Activated naive CD8-positive, alpha-beta T cell treated with anti-CD3 and anti-CD28 coated beads, Interleukin-2, amount 10 ng/mL, durations not matched to agents 7 days and 5 days (primary cell): ENCODE measurements at regions not wholly inside any gene's neighbourhood (a gene's known extent, or its start where the extent isn't known, plus 50 kb on each side); places are given as distances from the start of the nearest gene placed in this dataset.

Source experiments
- ATAC-seq: fragments of 150-1000 bp; cut with Tn5 transposase; one replicate; pipeline ENCODE4 v1.10.0; 2021; ENCODE audit warnings: low read depth, moderate library complexity
- POLR2A ChIA-PET: fragments of 350-600 bp; sonication (Branson Sonifier 250); formaldehyde crosslinking; loops from one replicate; lab custom pipeline; 2021; ENCODE audit warnings: antibody characterized with exemption; lab: Charles Lee
- DNase-seq: peaks from one replicate; pipeline ENCODE4 v3.0.0; 2021
- H3K27ac Mint-ChIP-seq: one replicate; pipeline ENCODE4 v1.8.0; 2022; ENCODE audit warnings: mild to moderate bottlenecking, mixed read lengths
- H3K27me3 Mint-ChIP-seq: one replicate; pipeline ENCODE4 v1.8.0; 2022; ENCODE audit warnings: mild to moderate bottlenecking, moderate library complexity, mixed read lengths
- H3K36me3 Mint-ChIP-seq: one replicate; pipeline ENCODE4 v1.8.0; 2021; ENCODE audit warnings: mild to moderate bottlenecking, mixed read lengths
- H3K4me1 Mint-ChIP-seq: one replicate; pipeline ENCODE4 v1.8.0; 2021; ENCODE audit warnings: mixed read lengths
- H3K4me3 Mint-ChIP-seq: one replicate; pipeline ENCODE4 v1.8.0; 2022; ENCODE audit warnings: mild to moderate bottlenecking, moderate library complexity, mixed read lengths
- H3K9me3 Mint-ChIP-seq: one replicate; pipeline ENCODE4 v1.8.0; 2021; ENCODE audit warnings: mixed read lengths

DNA sequence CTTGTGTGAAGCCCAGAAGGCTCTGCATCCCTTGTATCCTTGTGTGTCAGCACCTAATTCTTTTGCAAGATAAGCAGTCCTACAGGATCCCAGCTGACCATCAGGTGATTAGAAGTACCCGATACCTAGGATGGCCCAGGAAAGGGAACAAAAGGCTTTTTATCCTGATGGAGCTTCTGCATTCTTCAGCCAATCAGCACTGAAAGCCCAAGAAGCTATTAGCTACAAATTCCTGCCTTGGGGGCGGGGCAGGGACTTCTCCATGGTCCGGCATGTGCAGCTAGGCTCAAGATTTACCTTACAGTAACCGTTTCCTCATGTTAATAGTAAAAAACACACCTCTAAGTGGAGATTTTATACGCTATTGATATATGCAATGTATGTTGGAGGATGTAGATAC, 264.6 kb upstream of the THUMPD2 start:
- ATAC-seq = no peak

DNA sequence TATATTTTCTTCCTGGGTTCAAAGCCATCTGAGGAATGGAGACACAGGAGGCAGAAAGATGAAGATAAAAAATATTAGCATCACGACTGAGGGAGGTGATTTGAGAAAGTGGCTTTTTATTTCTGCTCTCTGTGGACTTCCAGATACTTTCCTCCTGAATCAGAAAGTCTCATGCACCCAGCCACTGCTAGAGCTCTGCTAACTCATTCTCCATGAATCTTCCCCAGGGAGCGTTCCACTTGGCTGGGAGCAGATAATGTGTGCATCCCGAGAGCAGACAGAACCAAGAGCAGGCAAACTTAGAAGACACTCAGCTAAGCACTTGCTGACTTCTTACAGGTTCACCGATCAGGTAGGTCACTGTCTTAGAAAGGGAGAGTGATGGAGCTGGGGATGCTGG, 264.1 kb upstream of the THUMPD2 start:
- H3K4me3 Mint-ChIP-seq = no peak overlapping the region
- H3K36me3 Mint-ChIP-seq = no peaks in the 10 kb centered on the region
- H3K9me3 Mint-ChIP-seq = no peaks in the 10 kb centered on the region
- no peak for ATAC-seq
- H3K27me3 Mint-ChIP-seq = no peaks in the 10 kb centered on the region
- POLR2A ChIA-PET = no interaction called here
- H3K4me1 Mint-ChIP-seq = no peaks in the 10 kb centered on the region
- no peak overlapping the region for H3K27ac Mint-ChIP-seq
- no peak for DNase-seq

More for the DNA sequence above, 264.6 kb upstream of the THUMPD2 start:
- Mint-ChIP-seq H3K27me3 (no peaks in the 10 kb centered on the region), H3K4me1 (no peaks in the 10 kb centered on the region), H3K4me3 (no peak overlapping the region), H3K9me3 (no peaks in the 10 kb centered on the region), H3K27ac (no peak overlapping the region), H3K36me3 (no peaks in the 10 kb centered on the region)
- POLR2A ChIA-PET = no interaction called here
- DNase-seq = no peak

DNA sequence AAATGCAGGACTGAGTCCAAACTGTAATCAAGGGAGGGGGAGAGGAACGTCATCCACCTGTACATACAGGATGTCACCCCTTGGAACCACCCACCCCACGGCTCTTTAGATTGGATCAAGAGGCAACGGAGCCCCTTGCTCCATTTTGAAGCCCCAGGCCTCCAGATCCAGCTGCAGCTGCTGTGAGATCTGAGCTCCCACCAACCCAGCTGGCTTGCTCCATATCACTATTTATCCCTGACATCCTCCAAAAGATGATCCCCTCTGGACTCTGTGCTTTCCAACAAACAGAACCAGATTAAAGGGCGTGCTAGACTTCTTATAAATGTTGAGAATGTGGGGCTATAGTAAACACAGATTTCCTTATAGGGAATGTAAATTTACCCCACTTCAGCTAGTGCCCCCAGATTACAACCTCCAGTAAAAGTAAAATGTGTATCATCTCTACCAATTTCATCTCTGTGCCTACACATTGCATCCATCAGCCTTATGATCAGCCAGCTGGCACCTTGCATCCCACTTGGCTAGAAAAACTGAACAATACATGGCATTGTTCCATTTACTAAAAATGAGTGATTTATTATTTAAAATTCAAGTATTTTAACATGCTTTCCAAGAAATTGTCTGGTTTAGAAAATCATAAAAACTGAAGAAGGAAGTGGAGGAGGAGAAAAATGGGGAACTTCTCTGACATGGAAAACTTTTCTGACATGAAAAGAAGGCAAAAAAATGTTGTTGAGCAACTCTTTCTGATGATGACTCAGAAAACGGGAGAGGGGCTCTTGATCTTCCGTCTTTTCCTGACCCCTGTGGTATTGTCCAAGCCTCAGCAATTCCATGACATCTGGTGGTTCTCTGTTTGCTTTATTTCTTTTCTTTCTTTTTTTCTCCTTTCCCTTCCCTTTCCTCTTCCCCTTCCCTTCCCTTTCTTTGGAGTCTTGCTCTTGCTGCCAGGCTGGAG, 262.6 kb upstream of the THUMPD2 start:
- Mint-ChIP-seq H3K4me1 (no peaks in the 10 kb centered on the region), H3K4me3 (no peak overlapping the region), H3K27me3 (no peaks in the 10 kb centered on the region), H3K36me3 (no peaks in the 10 kb centered on the region), H3K27ac (no peak overlapping the region), H3K9me3 (no peaks in the 10 kb centered on the region)
- DNase-seq = no peak
- POLR2A ChIA-PET = no interaction called here
- no peak for ATAC-seq

DNA sequence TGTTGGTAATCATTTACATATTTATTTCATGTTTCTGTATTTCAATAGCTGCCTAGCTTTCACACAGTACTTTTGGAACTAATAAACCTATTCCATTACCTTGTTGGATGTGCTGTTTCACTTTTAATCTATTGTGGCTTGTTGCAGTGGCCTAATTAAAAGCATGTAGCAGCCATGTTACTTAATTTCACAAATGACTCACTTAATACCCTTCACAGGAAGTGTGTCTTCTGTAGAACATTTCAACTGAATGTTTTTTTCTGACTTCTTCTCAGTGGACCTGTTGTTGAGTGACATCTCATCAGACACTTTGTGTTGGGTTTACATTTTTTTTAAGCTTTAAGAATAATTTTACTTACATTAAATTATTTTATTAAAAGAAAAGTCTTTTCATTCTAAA, 260.5 kb upstream of the THUMPD2 start:
- Mint-ChIP-seq H3K27me3 (no peaks in the 10 kb centered on the region), H3K4me1 (no peaks in the 10 kb centered on the region), H3K9me3 (no peaks in the 10 kb centered on the region), H3K27ac (no peak overlapping the region), H3K4me3 (no peak overlapping the region), H3K36me3 (no peaks in the 10 kb centered on the region)
- POLR2A ChIA-PET = no interaction called here
- ATAC-seq = no peak
- no peak for DNase-seq

DNA sequence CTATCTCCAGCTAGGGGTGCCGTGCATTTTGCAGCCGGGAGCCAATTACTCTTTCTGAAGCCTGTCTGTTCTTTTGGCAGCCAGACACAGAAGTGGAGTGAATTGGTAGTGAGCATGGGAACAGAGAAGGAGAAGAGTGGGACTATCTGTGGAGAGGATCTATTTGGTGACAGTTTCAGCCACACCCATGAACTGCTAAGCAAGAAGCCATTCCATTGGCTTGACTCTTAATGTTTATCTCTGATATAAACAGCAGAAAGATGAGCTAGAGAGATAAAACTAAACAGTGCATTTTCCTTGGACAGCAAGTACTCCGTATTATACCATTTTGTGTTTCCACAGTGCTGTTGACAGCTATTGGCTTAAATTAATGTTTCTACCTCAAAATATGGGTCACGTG, 259.6 kb upstream of the THUMPD2 start:
- H3K9me3 Mint-ChIP-seq = no peaks in the 10 kb centered on the region
- H3K36me3 Mint-ChIP-seq = no peaks in the 10 kb centered on the region
- DNase-seq = no peak
- H3K4me1 Mint-ChIP-seq = no peaks in the 10 kb centered on the region
- no peak overlapping the region for H3K27ac Mint-ChIP-seq
- no peak overlapping the region for H3K4me3 Mint-ChIP-seq
- ATAC-seq = no peak
- no peaks in the 10 kb centered on the region for H3K27me3 Mint-ChIP-seq
- POLR2A ChIA-PET = no interaction called here

DNA sequence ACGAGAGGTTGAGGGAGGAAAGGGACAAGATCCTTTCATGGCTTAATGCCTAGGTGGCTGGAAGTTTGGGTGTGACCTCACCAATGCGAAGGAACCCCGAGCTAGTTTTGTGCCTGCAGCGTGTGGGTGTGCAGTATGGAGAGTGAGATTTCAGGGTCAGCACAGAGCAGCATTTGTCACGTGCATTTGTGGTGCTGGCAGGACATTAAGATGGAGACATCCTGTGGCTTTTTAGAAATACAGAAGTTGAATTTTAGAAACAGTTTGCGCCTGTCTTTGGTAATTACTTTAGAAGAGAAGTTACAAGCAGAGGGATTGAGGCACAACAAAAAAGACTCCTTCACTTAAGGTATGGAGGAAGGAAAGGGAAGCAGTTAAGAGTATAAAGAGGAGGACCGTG, 258.2 kb upstream of the THUMPD2 start:
- no peak for DNase-seq
- no peaks in the 10 kb centered on the region for H3K9me3 Mint-ChIP-seq
- no peak overlapping the region for H3K4me3 Mint-ChIP-seq
- ATAC-seq = no peak
- H3K4me1 Mint-ChIP-seq = no peaks in the 10 kb centered on the region
- H3K27me3 Mint-ChIP-seq = no peaks in the 10 kb centered on the region
- H3K27ac Mint-ChIP-seq = no peak overlapping the region
- POLR2A ChIA-PET = no interaction called here
- peaks cover 1% of the 10 kb centered on the region for H3K36me3 Mint-ChIP-seq

DNA sequence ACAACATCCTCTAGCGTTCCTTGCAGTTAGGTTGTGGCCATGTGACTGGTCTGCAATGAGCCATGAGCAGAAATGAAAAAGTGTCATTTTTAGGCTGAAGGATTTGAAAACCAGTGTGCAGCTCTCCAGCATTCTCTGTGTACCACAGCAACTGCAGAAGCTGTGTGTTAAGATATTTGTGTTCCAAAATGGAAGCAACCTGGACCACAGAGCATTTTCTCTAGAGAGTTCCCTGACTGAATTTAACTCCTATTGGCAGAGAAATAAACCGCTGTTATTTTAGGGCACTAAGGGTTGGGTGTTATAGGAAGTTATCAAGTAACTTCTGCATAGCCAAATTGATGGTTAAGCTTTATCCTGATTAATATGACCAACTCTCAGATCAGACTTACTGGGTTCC, 257.2 kb upstream of the THUMPD2 start:
- H3K9me3 Mint-ChIP-seq = no peaks in the 10 kb centered on the region
- H3K4me3 Mint-ChIP-seq = no peak overlapping the region
- H3K4me1 Mint-ChIP-seq = no peaks in the 10 kb centered on the region
- ATAC-seq (no peak), DNase-seq (no peak)
- no peaks in the 10 kb centered on the region for H3K27me3 Mint-ChIP-seq
- H3K36me3 Mint-ChIP-seq = peaks cover 1% of the 10 kb centered on the region
- POLR2A ChIA-PET = no interaction called here
- no peak overlapping the region for H3K27ac Mint-ChIP-seq

DNA sequence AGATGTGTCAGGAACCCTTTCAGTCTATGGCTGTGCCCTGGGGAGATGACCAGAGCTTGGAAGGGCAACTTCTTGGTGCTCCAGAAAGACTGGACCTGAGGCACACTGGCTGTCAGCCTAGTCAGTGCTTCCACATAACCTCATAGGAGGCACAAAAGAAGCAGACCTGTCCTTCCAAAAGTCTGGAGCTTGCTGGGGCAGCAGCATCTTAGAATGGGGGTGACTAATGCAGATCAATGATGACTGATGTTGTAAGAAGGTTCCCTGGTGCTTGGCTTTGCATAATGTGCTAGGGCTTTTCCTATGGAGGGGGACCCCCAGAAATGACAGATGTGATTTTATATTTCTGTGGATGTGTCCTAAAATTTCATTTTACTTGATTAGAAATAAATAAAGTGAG, 255.7 kb upstream of the THUMPD2 start:
- Mint-ChIP-seq H3K27me3 (no peaks in the 10 kb centered on the region), H3K27ac (no peak overlapping the region), H3K4me3 (no peak overlapping the region), H3K4me1 (no peaks in the 10 kb centered on the region), H3K9me3 (no peaks in the 10 kb centered on the region), H3K36me3 (peaks cover 1% of the 10 kb centered on the region)
- DNase-seq (no peak), ATAC-seq (no peak)
- POLR2A ChIA-PET = no interaction called here

DNA sequence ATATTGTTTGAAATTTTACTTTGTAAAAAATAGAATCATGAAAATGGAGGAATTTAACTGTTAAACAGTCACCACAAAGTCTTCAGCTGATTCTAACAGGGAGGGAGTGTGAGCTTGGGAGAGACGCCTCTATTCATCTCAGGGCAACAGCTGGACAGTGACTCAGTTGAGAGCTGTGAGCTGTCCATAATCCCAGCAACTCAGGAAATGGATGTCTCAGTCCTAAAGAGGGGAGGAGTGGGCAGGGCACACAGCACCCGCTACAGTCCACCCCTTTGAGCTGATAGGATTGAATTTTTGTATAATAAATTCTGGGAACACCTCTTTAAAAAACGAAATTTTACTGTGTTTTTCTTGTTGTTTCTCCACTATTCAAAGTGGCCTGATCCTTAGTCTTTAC, 255.1 kb upstream of the THUMPD2 start:
- no peaks in the 10 kb centered on the region for H3K4me1 Mint-ChIP-seq
- no peak overlapping the region for H3K4me3 Mint-ChIP-seq
- ATAC-seq = no peak
- no peaks in the 10 kb centered on the region for H3K9me3 Mint-ChIP-seq
- no peak for DNase-seq
- no peak overlapping the region for H3K27ac Mint-ChIP-seq
- peaks cover 1% of the 10 kb centered on the region for H3K36me3 Mint-ChIP-seq
- POLR2A ChIA-PET = no interaction called here
- no peaks in the 10 kb centered on the region for H3K27me3 Mint-ChIP-seq

DNA sequence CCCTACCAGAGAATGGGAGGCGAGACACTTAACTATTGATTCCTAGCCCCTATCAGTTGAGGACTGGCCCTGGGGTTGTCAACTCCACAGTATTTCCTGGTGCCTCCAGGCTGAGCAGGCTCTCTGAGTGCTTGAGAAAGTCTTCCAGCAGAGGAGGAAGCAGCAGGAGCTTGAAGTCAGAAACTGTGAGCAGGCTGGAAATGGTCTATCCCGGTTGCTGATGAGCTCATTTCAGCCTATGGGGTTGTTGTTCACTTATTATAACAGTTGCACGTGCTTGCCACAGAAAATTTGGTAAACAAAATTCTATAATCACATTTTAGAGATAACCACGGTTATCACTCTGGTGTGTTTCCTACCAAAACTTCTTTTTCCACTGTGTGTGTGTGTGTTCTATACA, 254.7 kb upstream of the THUMPD2 start:
- no peaks in the 10 kb centered on the region for H3K27me3 Mint-ChIP-seq
- H3K4me3 Mint-ChIP-seq = no peak overlapping the region
- DNase-seq (no peak), ATAC-seq (no peak)
- H3K9me3 Mint-ChIP-seq = no peaks in the 10 kb centered on the region
- H3K4me1 Mint-ChIP-seq = no peaks in the 10 kb centered on the region
- POLR2A ChIA-PET = no interaction called here
- peaks cover 1% of the 10 kb centered on the region for H3K36me3 Mint-ChIP-seq
- no peak overlapping the region for H3K27ac Mint-ChIP-seq

DNA sequence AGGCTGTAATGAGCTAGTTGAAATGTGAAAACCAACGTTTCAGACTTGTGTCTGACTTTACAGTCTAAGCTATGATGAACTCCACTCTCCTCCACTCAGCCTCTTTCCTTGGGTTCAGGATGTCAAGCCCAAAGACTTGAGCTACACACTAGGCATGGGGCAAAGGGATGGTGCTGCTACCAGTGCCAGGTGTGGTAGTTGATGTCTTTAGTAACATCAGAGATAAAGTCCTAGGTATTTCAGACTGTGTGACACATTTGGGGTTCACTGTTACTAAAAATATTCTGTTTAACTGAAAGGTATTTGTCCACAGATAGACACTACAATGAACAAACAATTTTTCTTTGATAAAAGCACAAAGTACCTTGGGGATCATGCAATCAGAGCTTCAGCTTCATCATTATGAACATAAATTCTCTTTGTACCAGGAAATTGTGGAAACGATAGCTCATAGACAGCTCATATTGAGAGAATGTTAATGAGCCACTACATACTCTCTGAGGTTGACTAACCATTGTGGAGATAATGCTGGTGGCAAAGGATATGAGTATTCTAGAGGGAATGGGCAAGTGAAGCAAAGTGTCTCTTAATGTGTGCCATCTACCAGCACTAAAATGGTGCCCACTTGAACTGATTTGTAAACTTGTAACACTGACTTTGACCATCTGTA, 253.7 kb upstream of the THUMPD2 start:
- POLR2A ChIA-PET = no interaction called here
- DNase-seq (no peak), ATAC-seq (no peak)
- Mint-ChIP-seq H3K4me3 (no peak overlapping the region), H3K36me3 (peaks cover 1% of the 10 kb centered on the region), H3K4me1 (no peaks in the 10 kb centered on the region), H3K9me3 (no peaks in the 10 kb centered on the region), H3K27ac (no peak overlapping the region), H3K27me3 (no peaks in the 10 kb centered on the region)

DNA sequence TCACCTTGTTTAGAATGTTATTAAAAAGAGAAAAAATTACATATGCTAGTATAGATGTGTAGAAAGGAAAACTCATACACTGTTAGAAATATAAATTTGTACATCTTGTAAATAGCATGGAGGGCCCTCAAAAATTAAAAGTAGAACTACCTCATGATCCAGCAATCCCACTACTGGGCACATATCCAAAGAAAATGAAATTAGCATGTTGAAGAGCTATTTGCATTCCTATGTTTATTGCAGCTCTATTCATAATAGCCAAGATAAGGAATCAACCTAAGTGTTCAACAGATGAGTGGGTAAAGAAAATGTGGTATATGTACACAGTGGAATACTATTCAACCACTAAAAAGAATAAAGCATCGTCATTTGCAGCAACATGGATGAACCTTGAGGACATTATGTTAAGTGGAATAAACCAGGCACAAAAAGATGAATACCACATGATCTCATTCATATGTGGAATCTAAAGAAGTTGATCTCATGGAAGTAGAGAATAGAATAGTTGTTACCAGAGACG, 251.5 kb upstream of the THUMPD2 start:
- H3K9me3 Mint-ChIP-seq = no peaks in the 10 kb centered on the region
- POLR2A ChIA-PET = no interaction called here
- peaks cover 1% of the 10 kb centered on the region for H3K36me3 Mint-ChIP-seq
- DNase-seq (no peak), ATAC-seq (no peak)
- H3K27ac Mint-ChIP-seq = no peak overlapping the region
- H3K4me3 Mint-ChIP-seq = no peak overlapping the region
- no peaks in the 10 kb centered on the region for H3K4me1 Mint-ChIP-seq
- H3K27me3 Mint-ChIP-seq = peaks cover 2% of the 10 kb centered on the region

DNA sequence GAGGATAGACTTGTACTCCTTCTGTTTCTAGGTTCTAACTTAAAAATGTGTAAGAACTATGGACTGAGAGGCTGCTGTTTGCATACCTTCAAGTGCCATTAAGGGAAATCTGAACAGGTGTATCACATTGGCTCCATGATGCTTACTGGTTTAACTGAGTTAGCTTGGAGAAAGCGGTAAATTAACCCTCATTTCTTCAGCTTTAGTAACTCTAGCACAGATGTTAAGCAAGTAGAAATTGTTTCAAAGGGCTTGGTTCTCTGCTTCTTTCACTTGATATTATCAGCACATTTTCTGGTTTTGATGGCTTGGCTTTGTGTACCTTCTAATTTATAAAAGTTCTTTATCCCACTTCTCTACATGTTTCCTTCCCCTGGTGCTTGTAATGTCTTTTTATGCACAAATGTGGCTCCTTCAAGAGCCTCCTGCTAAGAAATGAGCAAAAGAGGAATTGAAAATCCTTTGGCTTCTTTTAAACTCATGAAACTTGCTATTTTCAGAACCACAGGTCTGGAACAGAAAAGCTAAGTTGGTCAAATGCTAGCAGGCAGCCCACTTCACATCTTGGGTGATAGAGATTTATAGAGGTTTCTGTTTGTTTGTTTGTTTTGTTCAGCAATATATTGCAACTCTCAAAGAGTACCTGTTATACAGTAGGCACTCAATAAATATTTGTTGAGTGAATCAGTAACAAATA, 249.9 kb upstream of the THUMPD2 start:
- POLR2A ChIA-PET = no interaction called here
- Mint-ChIP-seq H3K36me3 (peaks cover 1% of the 10 kb centered on the region), H3K4me1 (no peaks in the 10 kb centered on the region), H3K4me3 (no peak overlapping the region), H3K27ac (no peak overlapping the region), H3K27me3 (peaks cover 2% of the 10 kb centered on the region), H3K9me3 (no peaks in the 10 kb centered on the region)
- no peak for ATAC-seq
- DNase-seq = no peak
